ENCODE measurements at regions not wholly inside any gene's neighbourhood (a gene's known extent, or its start where the extent isn't known, plus 50 kb on each side); places are given as distances from the start of the nearest gene placed in this dataset.

DNA sequence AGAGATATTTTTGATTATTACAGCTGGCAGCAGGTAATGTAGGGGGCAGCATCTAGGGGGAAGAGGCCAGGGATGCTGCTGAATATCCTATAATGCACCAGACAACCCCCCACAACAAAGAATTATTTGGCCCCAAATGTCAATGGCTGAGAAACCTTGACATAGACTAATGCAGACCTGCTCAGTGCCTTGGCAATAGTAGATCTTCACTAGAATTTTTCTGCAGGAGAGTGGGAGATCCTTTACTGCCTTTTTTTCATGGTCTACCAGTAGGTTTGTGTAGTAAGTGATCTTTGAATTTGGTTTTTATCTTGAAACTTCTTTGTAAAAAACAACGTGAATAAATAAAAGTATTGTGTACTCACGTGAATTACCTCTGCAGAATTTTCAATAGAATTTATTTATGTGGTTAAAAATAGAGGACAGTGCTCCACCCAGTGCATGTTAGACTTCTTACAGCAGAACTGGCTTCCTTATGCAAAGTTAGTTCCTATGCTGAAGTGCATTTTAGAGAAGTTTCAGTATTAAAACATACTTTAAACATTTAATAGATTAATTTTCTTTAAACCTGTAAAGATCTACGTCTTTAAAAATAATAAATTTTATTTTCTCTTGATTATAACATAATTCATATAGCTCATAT lies 199.6 kb upstream of the HDAC9 start:
- TF ChIP-seq, protein P1, sequence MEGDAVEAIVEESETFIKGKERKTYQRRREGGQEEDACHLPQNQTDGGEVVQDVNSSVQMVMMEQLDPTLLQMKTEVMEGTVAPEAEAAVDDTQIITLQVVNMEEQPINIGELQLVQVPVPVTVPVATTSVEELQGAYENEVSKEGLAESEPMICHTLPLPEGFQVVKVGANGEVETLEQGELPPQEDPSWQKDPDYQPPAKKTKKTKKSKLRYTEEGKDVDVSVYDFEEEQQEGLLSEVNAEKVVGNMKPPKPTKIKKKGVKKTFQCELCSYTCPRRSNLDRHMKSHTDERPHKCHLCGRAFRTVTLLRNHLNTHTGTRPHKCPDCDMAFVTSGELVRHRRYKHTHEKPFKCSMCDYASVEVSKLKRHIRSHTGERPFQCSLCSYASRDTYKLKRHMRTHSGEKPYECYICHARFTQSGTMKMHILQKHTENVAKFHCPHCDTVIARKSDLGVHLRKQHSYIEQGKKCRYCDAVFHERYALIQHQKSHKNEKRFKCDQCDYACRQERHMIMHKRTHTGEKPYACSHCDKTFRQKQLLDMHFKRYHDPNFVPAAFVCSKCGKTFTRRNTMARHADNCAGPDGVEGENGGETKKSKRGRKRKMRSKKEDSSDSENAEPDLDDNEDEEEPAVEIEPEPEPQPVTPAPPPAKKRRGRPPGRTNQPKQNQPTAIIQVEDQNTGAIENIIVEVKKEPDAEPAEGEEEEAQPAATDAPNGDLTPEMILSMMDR (conservative IDR thresholded peaks at IDR 0.05; ENCODE audit: low read length): peak; percentile 55
- no peak for TF ChIP-seq EZH2phosphoT487 (IDR thresholded peaks at IDR 0.05; ENCODE audit: borderline replicate concordance)
